B cell (primary cell): ENCODE measurements at regions not wholly inside any gene's neighbourhood (a gene's known extent, or its start where the extent isn't known, plus 50 kb on each side); places are given as distances from the start of the nearest gene placed in this dataset.

Experiments
- ATAC-seq: fragments of 200-7000 bp; cut with Tn5 transposase; one replicate; pipeline ENCODE4 v1.10.0; 2021; ENCODE audit warnings: low read depth, mild to moderate bottlenecking, moderate number of reproducible peaks, moderate library complexity
- CTCF ChIA-PET: fragments of 350-600 bp; sonication (Branson Sonifier 250); formaldehyde crosslinking; loops from one replicate; lab custom pipeline; 2021; ENCODE audit warnings: antibody characterized with exemption, inconsistent platforms; lab: Charles Lee
- POLR2A ChIA-PET: fragments of 350-600 bp; sonication (Branson Sonifier 250); formaldehyde crosslinking; loops from one replicate; lab custom pipeline; 2021; ENCODE audit warnings: antibody characterized with exemption; lab: Charles Lee
- DNase-seq: peaks from one replicate; pipeline ENCODE4 v3.0.0; 2013
- H2AFZ ChIP-seq: 2 replicates; pipeline ENCODE4 v1.6.1; 2012; ENCODE audit warnings: mild to moderate bottlenecking, low read depth, low read length; ENCODE audit not compliant: insufficient read depth, poor library complexity, severe bottlenecking
- H3K27ac ChIP-seq, 2 donors: 1 replicate in 1 of 2; 2 replicates in 1 of 2; pipeline ENCODE4 v1.5.1; 2012 to 2013; ENCODE audit warnings: low read length in 2 of 2, mild to moderate bottlenecking in 2 of 2, moderate library complexity in 1 of 2
- H3K27me3 ChIP-seq, 4 experiments: fragments of 200-600 bp in 1 of 4; sonication (generic) in 1 of 4; replicated peaks in 1 of 4; 1 replicate in 2 of 4; 2 replicates in 2 of 4; pipeline versions ENCODE4 v1.6.1 to v1.7.0; 2013 to 2016; ENCODE audit warnings: low read length in 3 of 4, mild to moderate bottlenecking in 2 of 4, mixed read lengths in 1 of 4, moderate library complexity in 1 of 4; ENCODE audit not compliant: insufficient read depth in 4 of 4, control insufficient read depth in 3 of 4; ENCODE audit errors: control extremely low read depth in 1 of 4
- H3K36me3 ChIP-seq, 2 experiments: replicated peaks in 1 of 2; 1 replicate in 1 of 2; 2 replicates in 1 of 2; pipeline versions ENCODE4 v1.6.1 to v1.7.1; 2013; ENCODE audit warnings: low read length in 1 of 2; ENCODE audit not compliant: insufficient read depth in 2 of 2, control insufficient read depth in 1 of 2; ENCODE audit errors: control extremely low read depth in 1 of 2, extremely low read depth in 1 of 2
- H3K4me1 ChIP-seq, 2 donors: fragments of 200-600 bp in 1 of 2; sonication (generic) in 1 of 2; 1 replicate in 1 of 2; 2 replicates in 1 of 2; pipeline versions ENCODE4 v1.5.1 to v1.6.1; 2013 to 2017; ENCODE audit warnings: low read length in 2 of 2; ENCODE audit not compliant: control insufficient read depth in 2 of 2, insufficient read depth in 2 of 2
- H3K4me2 ChIP-seq: replicated peaks from 2 replicates; pipeline ENCODE3; 2012; ENCODE audit warnings: mild to moderate bottlenecking, low read depth, low read length; ENCODE audit not compliant: poor library complexity, severe bottlenecking
- H3K4me3 ChIP-seq, 5 experiments: fragments of 200-600 bp in 1 of 5; sonication (generic) in 1 of 5; 1 replicate in 3 of 5; 2 replicates in 2 of 5; pipeline versions ENCODE4 v1.5.1 to v1.7.0; 2011 to 2016; ENCODE audit warnings: low read length in 4 of 5, mild to moderate bottlenecking in 4 of 5, low read depth in 2 of 5, control low read depth in 1 of 5, moderate library complexity in 1 of 5; ENCODE audit not compliant: insufficient read depth in 1 of 5; ENCODE audit errors: control extremely low read depth in 1 of 5, extremely low read depth in 1 of 5
- H3K79me2 ChIP-seq: fragments of 200-600 bp; sonication (generic); one replicate; pipeline ENCODE4 v1.6.0; 2016; ENCODE audit warnings: low read length; ENCODE audit not compliant: control insufficient read depth, insufficient read depth
- H3K9ac ChIP-seq: fragments of 200-600 bp; sonication (generic); 2 replicates; pipeline ENCODE4 v1.6.1; 2017; ENCODE audit warnings: mild to moderate bottlenecking, low read length, moderate library complexity
- H3K9me3 ChIP-seq, 3 donors: one replicate each; pipeline versions ENCODE4 v1.6.1 to v1.7.1; 2013; ENCODE audit warnings: low read length in 2 of 3; ENCODE audit not compliant: control insufficient read depth in 2 of 3, insufficient read depth in 1 of 3; ENCODE audit errors: control extremely low read depth in 1 of 3
- H4K20me1 ChIP-seq: 2 replicates; pipeline ENCODE4 v1.6.0; 2012; ENCODE audit warnings: mild to moderate bottlenecking, low read length; ENCODE audit not compliant: insufficient read depth, control insufficient read depth, poor library complexity, severe bottlenecking
- H3K27ac Mint-ChIP-seq: one replicate; pipeline ENCODE4 v1.8.0; 2021; ENCODE audit warnings: mixed read lengths
- H3K27me3 Mint-ChIP-seq: one replicate; pipeline ENCODE4 v1.8.0; 2021; ENCODE audit warnings: mixed read lengths
- H3K4me1 Mint-ChIP-seq: one replicate; pipeline ENCODE4 v1.8.0; 2021; ENCODE audit warnings: mixed read lengths
- H3K4me3 Mint-ChIP-seq: one replicate; pipeline ENCODE4 v1.8.0; 2021; ENCODE audit warnings: mixed read lengths
- H3K9me3 Mint-ChIP-seq: one replicate; pipeline ENCODE4 v1.8.0; 2022; ENCODE audit warnings: mixed read lengths; ENCODE audit not compliant: insufficient read depth
- CTCF ChIP-seq: fragments of 200-600 bp; IDR thresholded peaks from one replicate; pipeline ENCODE4 v1.8.0; 2022; ENCODE audit warnings: antibody characterized with exemption, mild to moderate bottlenecking
- EZH2 ChIP-seq: IDR thresholded peaks from 2 replicates; pipeline ENCODE4 v1.6.1; 2012; ENCODE audit warnings: borderline replicate concordance, low read depth, mild to moderate bottlenecking, moderate library complexity, low read length; ENCODE audit not compliant: insufficient read depth, poor library complexity, severe bottlenecking
- WGBS: methylation state at CpG from one replicate; pipeline ENCODE4 v1.1.5; 2013; ENCODE audit warnings: missing lambda C conversion rate; ENCODE audit not compliant: insufficient coverage; 5-methylcytosine and 5-hydroxymethylcytosine counted together
- intact Hi-C: fragments of 100-400 bp; cut with micrococcal nuclease; formaldehyde crosslinking; loops from one replicate; pipeline ENCODE4 v1.10.0; 2022

GRCh38 chr9:119071636-119072035 is 297.6 kb downstream of the BRINP1 start:
- no peaks in the 10 kb centered on the region for H4K20me1 ChIP-seq
- H3K9ac ChIP-seq, result no peak overlapping the region
- no peaks in the 10 kb centered on the region for H3K4me1 Mint-ChIP-seq
- H2AFZ ChIP-seq, result no peak overlapping the region
- ATAC-seq (no peak), DNase-seq (no peak)
- H3K4me2 ChIP-seq, result no peak overlapping the region
- no peak overlapping the region for H3K27ac Mint-ChIP-seq
- H3K4me1 ChIP-seq, result no peaks in the 10 kb centered on the region
- no peak overlapping the region for H3K4me3 Mint-ChIP-seq
- TF ChIP-seq CTCF (no peak), EZH2 (no peak)
- H3K27me3 Mint-ChIP-seq, result no peaks in the 10 kb centered on the region
- H3K79me2 ChIP-seq, result no peaks in the 10 kb centered on the region
- no peaks in the 10 kb centered on the region for H3K36me3 ChIP-seq
- H3K4me3 ChIP-seq, result no peak overlapping the region
- POLR2A ChIA-PET, result no interaction called here
- H3K27me3 ChIP-seq, result no peaks in the 10 kb centered on the region
- H3K27ac ChIP-seq, result no peak overlapping the region
- H3K9me3 ChIP-seq, result no peaks in the 10 kb centered on the region
- intact Hi-C loops, result no loop called here
- no peaks in the 10 kb centered on the region for H3K9me3 Mint-ChIP-seq
- CTCF ChIA-PET, result no interaction called here

GRCh38 chr9:119074017-119074416 is 295.2 kb downstream of the BRINP1 start:
- no peaks in the 10 kb centered on the region for H3K9me3 ChIP-seq
- Mint-ChIP-seq H3K27ac (no peak overlapping the region), H3K4me3 (no peak overlapping the region), H3K4me1 (no peaks in the 10 kb centered on the region), H3K27me3 (no peaks in the 10 kb centered on the region), H3K9me3 (no peaks in the 10 kb centered on the region)
- intact Hi-C loops, result no loop called here
- no peaks in the 10 kb centered on the region for H3K79me2 ChIP-seq
- no peak overlapping the region for H3K9ac ChIP-seq
- TF ChIP-seq CTCF (no peak), EZH2 (no peak)
- no peaks in the 10 kb centered on the region for H3K4me1 ChIP-seq
- H3K4me3 ChIP-seq, result no peak overlapping the region
- H4K20me1 ChIP-seq, result no peaks in the 10 kb centered on the region
- ChIA-PET POLR2A (no interaction called here), CTCF (no interaction called here)
- no peak overlapping the region for H3K27ac ChIP-seq
- H3K36me3 ChIP-seq, result no peaks in the 10 kb centered on the region
- no peak overlapping the region for H3K4me2 ChIP-seq
- H2AFZ ChIP-seq, result no peak overlapping the region
- WGBS, result 17% methylated on average over 4 of the region's 4 CpGs
- ATAC-seq (no peak), DNase-seq (no peak)
- no peaks in the 10 kb centered on the region for H3K27me3 ChIP-seq
